Activated CD4-positive, CD25-positive, alpha-beta regulatory T cell treated with anti-CD3 and anti-CD28 coated beads, Interleukin-2, amount 50 U/mL, for 72 hours (primary cell): ENCODE measurements at regions not wholly inside any gene's neighbourhood (a gene's known extent, or its start where the extent isn't known, plus 50 kb on each side); places are given as distances from the start of the nearest gene placed in this dataset.
"Not testable (repeated sequence)": the region's sequence is repeated elsewhere in the genome, so short reads cannot be mapped to it uniquely, and the experiment has no call there.

ENCODE experiments used
- DNase-seq: peaks from one replicate; pipeline ENCODE4 v3.0.0; 2021

DNA sequence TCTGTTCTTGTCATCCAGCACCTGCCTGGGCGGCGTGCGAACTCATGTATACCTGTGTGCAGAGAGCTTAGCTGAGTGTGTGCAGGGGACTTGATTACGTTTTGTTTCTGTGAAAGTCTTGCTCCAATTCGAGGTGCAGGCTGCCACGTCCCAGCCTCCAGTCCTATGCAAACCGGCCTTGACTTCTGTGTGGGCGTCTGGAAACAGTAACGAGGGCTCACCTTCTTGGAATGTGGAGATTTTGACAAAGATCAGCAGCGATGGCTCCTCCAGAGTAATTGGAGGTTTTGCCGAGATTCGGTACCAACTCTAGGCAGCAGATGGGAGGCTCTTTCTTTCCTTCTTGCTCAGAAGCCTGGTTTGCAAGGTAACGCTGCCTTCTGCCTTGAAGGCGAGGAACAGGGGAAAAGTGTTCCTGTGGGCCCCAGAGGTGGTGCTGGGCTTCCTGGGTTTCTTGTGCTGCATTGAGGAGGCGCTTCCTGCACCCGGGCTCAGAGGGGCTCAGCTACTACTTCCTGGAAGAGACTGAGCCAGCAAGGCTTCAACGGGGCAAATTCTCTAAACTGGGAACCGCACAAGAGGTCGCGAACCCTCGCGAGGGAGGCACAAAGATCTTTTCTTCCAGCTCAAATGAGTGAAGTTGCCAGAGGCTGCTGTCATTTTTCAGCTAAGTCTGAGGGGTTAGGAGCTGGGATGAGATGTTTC is 249.0 kb downstream of the AACS start:
- DNase-seq: no peak

GRCh38 chr12:125315771-125316170 is 250.5 kb downstream of the AACS start:
- no peak for DNase-seq

DNA sequence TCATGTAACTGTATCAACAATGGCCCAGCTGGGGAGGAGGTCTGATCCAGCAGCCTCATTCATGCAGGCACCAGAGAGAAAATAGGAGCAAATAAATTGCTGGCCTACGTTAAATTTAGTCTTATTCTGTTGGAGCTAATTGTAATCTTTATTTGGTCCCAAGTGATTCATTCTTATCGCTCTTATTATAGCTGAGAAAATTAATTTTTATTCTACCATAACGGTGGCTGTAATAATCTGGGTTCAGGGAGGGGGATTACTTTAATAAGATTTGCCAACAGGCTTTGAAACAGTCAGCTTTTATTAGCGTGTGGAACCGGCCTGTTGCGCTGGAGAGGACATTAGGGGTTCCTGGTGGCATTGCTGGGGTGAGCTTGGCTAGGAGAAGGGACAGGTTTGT is 254.9 kb downstream of the AACS start:
- no peak for DNase-seq

DNA sequence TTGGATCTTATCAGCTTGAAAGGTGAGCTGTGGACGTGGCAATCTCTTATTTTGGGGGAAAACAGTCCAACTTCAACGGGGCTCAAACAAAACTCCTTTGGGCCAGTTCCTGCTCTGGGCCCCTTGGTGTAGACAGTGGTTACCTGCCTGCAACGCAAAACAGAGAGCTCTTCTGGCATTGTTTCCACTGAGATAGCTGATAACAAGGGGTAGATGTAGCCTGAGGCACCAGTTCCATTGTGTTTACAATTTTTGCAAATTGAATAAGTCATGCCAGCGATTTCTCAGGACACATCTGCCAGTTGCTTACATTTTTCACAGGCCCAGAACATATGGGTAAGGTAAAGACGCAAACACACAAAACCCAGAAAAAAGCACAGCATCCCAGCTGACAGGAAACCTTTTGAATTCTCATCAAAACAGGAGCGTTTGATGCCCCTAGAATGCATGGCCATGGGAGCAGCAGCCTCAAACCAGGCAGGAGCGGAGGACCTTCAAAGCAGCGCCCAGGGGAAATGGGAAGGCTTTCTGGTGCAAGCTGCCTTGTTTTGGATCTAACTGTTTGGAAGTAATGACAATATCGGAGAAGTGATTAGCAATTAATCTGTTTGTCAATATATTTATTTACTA is 259.7 kb downstream of the AACS start:
- no peak for DNase-seq

DNA sequence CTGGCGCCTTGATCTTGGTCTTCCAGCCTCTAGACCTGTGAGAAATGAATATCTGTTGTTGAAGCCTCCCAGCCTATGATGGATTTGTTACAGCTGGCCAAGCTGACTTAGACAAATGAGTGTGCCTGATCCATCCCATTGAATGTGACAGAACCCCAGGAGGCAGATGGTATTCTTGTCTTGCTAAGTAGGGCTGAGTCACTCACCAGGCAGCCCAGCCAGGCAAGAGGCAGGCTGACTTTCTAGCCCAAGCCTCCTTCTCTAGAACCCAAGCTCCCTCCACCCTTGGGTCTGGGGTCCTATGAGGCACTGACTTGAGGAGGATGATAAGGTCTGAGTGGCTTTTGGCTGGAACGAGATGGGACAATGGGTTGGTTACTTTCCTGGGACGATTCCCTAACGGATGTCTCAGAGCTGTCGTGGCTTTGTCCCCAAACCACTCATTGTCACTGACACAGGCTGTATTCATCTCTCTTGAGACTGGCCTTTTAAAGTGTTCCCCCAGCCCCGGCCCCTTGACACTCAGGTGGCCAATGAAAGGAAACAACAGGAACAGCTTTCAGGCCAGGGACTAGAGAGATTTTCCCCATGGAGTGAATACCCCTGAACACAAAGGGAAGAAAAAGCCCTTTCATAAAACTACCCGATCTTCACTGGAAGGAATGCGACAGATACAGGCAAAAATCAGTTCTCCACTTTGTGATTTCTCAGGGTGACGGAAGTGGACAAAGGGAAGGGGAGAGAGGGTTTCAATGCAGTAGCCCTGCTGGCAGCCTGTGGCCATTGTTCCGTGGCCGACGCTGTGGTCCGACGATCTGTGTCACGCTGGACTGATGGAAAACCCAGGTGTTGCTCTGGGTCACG is 264.2 kb downstream of the AACS start:
- no peak for DNase-seq

DNA sequence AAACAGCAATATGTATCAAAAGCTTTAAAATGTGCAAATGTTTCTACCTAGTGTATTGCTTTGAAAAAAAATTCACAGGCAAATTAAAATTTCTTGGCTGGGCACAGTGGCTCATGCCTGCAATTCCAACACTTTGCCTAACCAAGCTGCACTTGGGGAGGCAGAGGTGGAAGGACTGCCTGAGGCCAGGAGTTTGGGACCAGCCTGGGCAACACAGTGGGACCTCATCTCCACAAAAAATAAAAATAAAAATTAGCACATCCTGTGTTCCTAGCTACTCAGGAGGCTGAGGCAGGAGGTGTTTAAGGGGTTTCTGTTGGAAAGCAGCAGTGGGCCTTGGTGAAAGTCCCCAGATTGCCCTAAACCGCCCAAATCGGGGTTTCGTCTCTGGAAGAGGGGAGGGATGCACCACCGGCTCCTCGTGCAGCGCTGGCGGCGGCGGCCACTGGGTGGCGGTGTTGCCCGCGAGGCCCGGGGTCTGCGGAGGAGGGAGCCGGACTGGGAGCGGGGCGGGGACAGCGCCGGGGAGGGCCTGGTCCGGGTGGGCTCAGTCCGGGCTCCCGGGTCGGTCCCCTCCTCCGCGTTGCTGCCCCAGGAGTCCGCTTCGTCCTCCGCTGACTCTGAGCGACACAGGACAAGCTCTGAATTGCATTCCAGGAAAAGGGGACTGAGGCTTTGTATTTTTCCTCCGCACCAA is 265.6 kb downstream of the AACS start:
- peak; percentile 63 for DNase-seq

DNA sequence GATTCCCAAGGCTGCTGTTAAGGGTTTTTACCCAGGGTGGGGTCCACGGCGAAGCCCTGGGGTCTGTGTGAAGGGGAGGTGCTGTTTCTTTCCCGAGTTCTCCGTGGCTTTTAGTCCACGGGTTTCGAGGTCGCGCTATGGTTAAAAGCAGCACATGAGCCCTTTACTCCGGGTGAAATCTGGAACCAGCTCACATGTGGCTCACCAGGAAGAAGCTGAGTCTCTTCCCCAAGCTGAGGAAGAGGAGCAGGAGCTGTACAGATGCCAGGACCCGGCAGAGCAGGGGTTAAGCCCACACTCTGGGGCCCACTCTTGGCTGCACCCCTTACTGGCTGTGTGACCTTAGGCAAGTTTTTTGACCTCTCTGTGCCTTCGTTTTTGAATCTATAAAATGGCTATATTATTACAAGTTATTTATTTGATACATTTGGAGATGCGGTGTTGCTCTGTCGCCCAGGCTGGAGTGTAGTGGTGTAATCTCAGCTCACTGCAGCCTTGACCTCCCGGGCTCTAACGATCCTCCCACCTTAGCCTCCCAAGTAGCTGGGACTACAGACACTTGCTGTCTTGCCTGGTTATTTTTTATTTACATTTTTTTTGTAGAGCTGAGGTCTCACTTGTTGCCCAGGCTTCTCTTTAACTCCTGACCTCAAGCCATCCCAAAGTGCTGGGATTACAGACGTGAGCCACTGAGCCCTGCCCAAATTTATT is 266.3 kb downstream of the AACS start:
- DNase-seq: no peak

- DNase-seq: no peak
Observed at GRCh38 chr12:125332900-125333299, 267.7 kb downstream of the AACS start.

- no peak for DNase-seq
Observed at GRCh38 chr12:125336246-125336645, 271.0 kb downstream of the AACS start.

DNA sequence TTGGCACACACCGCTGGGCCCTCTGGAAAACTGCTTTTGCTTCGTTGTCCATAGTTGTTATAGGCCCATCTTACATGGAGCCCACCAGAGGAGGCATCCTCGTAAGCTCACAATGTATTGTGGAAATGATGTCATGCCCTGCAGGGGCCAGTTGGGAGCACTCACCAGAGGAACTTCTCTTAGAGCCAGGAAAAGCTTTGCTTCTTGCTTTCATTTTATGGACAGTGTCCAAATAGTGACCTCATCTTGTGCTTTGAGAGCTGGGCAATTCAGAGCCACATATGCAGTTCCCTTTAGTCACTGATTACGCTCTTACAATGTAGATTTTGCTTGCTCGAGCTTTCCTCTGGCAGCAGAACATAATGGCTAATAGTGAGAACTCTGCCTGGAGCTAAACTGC is 275.6 kb downstream of the AACS start:
- no peak for DNase-seq

DNA sequence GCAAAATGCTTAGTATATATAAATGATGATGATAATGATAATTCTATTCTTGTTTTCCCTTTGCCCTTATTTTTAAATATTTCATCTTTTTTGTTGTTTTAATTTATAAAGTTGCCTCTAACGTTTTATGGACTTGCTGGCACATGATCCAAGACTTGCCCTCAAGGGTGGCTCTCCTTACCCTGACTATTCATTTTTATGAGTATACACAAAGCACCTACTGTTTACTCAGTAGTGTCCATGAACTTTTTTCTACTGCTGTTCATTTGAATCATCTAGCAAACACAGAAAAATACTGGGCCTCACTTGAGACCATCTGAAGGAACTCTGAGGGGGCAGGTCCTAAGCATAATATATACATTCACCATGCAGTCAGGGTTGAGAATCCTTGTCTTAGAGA is 276.2 kb downstream of the AACS start:
- no peak for DNase-seq

- DNase-seq: no peak
Observed at GRCh38 chr12:125343649-125344048, 278.4 kb downstream of the AACS start.

DNA sequence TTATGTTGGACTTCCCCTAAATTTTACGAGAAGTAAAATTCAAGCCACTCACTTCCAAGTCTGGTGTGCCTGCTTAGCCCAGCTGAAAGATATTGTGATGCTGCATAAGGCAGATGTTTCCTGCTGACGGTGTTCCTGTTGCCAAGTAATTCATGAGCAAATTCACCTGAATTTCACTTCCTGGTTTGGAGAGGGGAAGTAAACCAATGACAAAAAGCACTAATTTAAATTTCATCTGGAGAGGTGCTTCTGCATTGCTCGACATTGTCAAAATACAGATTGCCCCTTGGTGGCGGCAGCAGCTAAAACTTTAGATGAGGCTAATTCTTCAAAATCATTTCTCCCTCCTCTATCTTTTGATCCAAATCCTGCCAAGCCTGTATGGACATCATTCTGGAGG is 281.1 kb downstream of the AACS start:
- no peak for DNase-seq

DNA sequence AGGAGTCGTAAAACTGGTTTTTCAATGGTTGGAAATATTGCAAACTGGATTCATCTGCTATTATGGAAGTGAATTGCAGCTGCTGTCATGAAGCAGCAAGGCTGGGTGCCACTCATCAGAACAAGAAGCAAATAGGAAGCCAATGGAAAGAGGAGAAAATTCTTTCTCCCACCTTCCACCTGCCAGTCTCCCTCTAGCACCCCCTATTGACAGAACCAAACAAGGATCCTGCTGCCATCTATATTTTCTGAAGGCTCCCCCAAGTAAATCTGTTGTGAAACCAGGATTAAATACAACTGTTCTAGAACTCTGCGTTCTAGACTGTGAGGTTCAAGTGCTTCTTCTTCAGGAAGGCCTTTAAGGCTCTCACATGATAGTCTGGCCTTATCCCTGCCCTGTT is 286.6 kb downstream of the AACS start:
- DNase-seq: no peak

DNA sequence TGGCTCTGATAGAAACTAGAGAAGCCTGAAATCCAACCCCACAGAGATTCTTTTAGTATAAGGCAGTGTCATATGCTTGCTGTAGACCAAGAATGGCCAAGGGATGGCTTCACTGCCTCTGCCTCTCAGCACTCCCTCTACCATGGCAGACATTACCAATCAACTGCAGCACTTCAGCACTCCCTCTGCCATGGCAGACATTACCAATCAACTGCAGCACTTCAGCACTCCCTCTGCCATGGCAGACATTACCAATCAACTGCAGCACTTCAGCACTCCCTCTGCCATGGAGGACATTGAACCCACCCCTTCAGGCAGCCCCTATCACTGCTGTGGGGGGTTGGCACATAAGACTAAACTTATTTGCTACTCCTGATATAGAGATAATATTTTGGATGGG is 287.8 kb downstream of the AACS start:
- not testable (repeated sequence) for DNase-seq

DNA sequence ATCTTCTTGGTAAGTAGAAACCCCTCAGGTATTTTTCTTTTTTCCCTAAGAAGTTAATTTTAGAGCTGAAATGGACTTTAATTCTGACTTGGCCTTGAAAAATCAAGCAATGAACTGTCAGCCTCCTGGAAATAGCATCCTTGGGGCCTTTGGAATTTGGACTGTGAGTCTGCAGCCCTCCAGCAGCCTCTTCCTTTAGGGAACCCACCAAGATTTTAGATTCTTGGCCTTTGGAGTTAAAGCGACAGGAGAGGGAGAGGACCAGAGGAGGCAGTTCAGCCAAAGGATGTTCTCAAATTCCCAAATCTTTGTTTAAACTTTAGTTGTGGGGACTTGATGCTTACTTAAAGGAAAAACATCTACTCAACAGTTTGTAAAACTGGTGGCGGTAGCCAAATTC is 288.6 kb downstream of the AACS start:
- DNase-seq: no peak

DNA sequence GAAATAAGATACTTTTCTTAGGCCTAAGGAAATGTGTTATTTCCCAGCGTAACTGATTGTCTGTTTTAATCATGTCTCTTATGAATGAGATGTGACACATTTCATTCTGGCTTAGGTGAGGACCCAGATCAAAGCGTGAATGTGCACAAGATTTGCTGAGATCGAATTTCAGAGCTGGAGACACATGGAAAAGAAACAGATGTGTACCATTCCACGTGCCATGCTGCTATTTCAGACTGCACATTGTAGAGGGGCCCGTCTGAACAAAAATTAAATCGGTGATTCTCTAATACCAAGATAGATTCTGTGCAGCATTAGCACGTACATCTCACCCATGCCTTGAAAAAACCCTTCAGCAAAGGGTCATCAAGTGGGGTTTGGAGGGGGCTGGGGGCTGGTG is 290.4 kb downstream of the AACS start:
- DNase-seq: no peak

GRCh38 chr12:125356111-125356510 is 290.9 kb downstream of the AACS start:
- no peak for DNase-seq

DNA sequence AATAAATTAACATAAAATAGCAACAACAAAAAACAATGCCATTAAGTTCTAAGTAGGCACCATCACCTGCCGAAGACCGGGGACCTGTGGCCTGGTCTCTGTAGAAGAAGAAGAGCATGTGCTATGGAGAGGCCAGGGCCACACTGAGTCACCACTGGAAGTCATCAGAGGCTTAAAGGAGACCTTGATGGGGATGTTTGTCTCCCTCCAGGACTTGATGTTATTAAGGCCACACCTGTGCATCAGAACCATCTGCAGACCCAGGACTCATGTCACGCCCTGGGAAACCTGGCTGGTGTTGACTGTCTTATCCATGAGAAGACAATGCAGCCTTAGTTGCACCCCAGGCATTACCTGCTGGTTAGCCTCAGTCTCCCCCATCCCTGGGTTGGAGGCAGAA is 292.3 kb downstream of the AACS start:
- DNase-seq: no peak

- no peak for DNase-seq
Observed at GRCh38 chr12:125360540-125360939, 295.3 kb downstream of the AACS start.

GRCh38 chr12:125371033-125371432 is 305.8 kb downstream of the AACS start:
- DNase-seq: no peak

GRCh38 chr12:125372085-125372484 is 306.9 kb downstream of the AACS start:
- DNase-seq: no peak

- no peak for DNase-seq
Observed at GRCh38 chr12:125373375-125373774, 308.1 kb downstream of the AACS start.
